ENCODE measurements at regions not wholly inside any gene's neighbourhood (a gene's known extent, or its start where the extent isn't known, plus 50 kb on each side); places are given as distances from the start of the nearest gene placed in this dataset.

DNA sequence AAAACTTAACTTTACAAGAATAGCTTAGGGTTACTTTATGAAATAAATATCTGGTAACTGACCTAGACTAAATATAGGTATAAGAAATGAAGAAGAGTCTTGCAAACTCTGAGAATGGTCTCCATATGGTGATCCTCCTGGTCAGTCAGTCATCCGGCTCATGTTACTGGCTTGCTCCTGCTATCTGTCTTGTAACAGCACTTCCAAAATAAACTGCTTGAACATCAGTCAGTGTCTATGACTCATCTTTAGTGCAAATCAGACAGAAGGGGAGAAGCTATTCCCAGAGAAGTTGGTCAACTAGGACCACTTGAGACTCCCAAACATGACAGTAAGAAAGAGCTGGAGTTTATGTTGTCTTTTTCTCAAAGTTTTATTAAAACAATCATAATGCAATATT is 1550.9 kb downstream of the PCDH9 start:
- Histone ChIP-seq H4K20me1 (replicated peaks; ENCODE audit: insufficient read depth) (no peaks in the 10 kb centered on the region), H3K79me2 (replicated peaks; ENCODE audit: insufficient read depth) (no peaks in the 10 kb centered on the region), H3K27me3 (ENCODE audit: insufficient read depth) (no peaks in the 10 kb centered on the region), H3F3A (replicated peaks; ENCODE audit: low read depth) (no peaks in the 10 kb centered on the region), H3K9me2 (ENCODE audit: insufficient read depth) (peaks cover 12% of the 10 kb centered on the region), H3K4me1 (ENCODE audit: insufficient read depth) (peaks cover 7% of the 10 kb centered on the region; the same call in 1 of the 2 replicates), H3K4me3 (no peak overlapping the region), H3K4me2 (no peak overlapping the region), H3K36me3 (ENCODE audit: insufficient read depth) (no peaks in the 10 kb centered on the region), H2AFZ (no peak overlapping the region), H3K27ac (ENCODE audit: low read depth) (no peak overlapping the region)
- DNase-seq (ENCODE audit: low spot score) (no peak), ATAC-seq (no peak)
- Mint-ChIP-seq H3K27ac (no peak overlapping the region), H3K36me3 (ENCODE audit: low read depth) (peaks cover 3% of the 10 kb centered on the region; the same call in 2 of the 3 replicates), H3K4me3 (no peak overlapping the region), H3K9me3 (peaks cover 3% of the 10 kb centered on the region; the same call in 2 of the 3 replicates), H3K27me3 (ENCODE audit: insufficient read depth, low read depth, poor library complexity) (no peaks in the 10 kb centered on the region), H3K4me1 (peaks cover 5% of the 10 kb centered on the region)
- no peak for TF ChIP-seq NANOG (IDR thresholded peaks at IDR 0.05; ENCODE audit: borderline replicate concordance)
- TF ChIP-seq, protein P1, sequence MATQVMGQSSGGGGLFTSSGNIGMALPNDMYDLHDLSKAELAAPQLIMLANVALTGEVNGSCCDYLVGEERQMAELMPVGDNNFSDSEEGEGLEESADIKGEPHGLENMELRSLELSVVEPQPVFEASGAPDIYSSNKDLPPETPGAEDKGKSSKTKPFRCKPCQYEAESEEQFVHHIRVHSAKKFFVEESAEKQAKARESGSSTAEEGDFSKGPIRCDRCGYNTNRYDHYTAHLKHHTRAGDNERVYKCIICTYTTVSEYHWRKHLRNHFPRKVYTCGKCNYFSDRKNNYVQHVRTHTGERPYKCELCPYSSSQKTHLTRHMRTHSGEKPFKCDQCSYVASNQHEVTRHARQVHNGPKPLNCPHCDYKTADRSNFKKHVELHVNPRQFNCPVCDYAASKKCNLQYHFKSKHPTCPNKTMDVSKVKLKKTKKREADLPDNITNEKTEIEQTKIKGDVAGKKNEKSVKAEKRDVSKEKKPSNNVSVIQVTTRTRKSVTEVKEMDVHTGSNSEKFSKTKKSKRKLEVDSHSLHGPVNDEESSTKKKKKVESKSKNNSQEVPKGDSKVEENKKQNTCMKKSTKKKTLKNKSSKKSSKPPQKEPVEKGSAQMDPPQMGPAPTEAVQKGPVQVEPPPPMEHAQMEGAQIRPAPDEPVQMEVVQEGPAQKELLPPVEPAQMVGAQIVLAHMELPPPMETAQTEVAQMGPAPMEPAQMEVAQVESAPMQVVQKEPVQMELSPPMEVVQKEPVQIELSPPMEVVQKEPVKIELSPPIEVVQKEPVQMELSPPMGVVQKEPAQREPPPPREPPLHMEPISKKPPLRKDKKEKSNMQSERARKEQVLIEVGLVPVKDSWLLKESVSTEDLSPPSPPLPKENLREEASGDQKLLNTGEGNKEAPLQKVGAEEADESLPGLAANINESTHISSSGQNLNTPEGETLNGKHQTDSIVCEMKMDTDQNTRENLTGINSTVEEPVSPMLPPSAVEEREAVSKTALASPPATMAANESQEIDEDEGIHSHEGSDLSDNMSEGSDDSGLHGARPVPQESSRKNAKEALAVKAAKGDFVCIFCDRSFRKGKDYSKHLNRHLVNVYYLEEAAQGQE (IDR thresholded peaks at IDR 0.05; ENCODE audit: unreplicated experiment): no peak
- TF ChIP-seq EZH2phosphoT487 (IDR thresholded peaks at IDR 0.05; ENCODE audit: unreplicated experiment): no peak
- TF ChIP-seq ZNF331 (CRISPR knock-in tag; IDR thresholded peaks at IDR 0.05; ENCODE audit: low read depth): no peak
- no peak for TF ChIP-seq ZNF114 (CRISPR knock-in tag; IDR thresholded peaks at IDR 0.05)
- TF ChIP-seq, protein P2, sequence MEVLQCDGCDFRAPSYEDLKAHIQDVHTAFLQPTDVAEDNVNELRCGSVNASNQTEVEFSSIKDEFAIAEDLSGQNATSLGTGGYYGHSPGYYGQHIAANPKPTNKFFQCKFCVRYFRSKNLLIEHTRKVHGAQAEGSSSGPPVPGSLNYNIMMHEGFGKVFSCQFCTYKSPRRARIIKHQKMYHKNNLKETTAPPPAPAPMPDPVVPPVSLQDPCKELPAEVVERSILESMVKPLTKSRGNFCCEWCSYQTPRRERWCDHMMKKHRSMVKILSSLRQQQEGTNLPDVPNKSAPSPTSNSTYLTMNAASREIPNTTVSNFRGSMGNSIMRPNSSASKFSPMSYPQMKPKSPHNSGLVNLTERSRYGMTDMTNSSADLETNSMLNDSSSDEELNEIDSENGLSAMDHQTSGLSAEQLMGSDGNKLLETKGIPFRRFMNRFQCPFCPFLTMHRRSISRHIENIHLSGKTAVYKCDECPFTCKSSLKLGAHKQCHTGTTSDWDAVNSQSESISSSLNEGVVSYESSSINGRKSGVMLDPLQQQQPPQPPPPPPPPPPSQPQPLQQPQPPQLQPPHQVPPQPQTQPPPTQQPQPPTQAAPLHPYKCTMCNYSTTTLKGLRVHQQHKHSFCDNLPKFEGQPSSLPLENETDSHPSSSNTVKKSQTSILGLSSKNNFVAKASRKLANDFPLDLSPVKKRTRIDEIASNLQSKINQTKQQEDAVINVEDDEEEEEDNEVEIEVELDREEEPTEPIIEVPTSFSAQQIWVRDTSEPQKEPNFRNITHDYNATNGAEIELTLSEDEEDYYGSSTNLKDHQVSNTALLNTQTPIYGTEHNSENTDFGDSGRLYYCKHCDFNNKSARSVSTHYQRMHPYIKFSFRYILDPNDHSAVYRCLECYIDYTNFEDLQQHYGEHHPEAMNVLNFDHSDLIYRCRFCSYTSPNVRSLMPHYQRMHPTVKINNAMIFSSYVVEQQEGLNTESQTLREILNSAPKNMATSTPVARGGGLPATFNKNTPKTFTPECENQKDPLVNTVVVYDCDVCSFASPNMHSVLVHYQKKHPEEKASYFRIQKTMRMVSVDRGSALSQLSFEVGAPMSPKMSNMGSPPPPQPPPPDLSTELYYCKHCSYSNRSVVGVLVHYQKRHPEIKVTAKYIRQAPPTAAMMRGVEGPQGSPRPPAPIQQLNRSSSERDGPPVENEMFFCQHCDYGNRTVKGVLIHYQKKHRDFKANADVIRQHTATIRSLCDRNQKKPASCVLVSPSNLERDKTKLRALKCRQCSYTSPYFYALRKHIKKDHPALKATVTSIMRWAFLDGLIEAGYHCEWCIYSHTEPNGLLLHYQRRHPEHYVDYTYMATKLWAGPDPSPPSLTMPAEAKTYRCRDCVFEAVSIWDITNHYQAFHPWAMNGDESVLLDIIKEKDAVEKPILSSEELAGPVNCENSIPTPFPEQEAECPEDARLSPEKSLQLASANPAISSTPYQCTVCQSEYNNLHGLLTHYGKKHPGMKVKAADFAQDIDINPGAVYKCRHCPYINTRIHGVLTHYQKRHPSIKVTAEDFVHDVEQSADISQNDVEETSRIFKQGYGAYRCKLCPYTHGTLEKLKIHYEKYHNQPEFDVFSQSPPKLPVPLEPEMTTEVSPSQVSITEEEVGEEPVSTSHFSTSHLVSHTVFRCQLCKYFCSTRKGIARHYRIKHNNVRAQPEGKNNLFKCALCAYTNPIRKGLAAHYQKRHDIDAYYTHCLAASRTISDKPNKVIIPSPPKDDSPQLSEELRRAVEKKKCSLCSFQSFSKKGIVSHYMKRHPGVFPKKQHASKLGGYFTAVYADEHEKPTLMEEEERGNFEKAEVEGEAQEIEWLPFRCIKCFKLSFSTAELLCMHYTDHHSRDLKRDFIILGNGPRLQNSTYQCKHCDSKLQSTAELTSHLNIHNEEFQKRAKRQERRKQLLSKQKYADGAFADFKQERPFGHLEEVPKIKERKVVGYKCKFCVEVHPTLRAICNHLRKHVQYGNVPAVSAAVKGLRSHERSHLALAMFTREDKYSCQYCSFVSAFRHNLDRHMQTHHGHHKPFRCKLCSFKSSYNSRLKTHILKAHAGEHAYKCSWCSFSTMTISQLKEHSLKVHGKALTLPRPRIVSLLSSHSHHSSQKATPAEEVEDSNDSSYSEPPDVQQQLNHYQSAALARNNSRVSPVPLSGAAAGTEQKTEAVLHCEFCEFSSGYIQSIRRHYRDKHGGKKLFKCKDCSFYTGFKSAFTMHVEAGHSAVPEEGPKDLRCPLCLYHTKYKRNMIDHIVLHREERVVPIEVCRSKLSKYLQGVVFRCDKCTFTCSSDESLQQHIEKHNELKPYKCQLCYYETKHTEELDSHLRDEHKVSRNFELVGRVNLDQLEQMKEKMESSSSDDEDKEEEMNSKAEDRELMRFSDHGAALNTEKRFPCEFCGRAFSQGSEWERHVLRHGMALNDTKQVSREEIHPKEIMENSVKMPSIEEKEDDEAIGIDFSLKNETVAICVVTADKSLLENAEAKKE (CRISPR knock-in tag; IDR thresholded peaks at IDR 0.05): no peak
- TF ChIP-seq POLR2AphosphoS5 (IDR thresholded peaks at IDR 0.05; ENCODE audit: low read depth): no peak
- no peak for TF ChIP-seq CREB1 (CRISPR knock-in tag; IDR thresholded peaks at IDR 0.05; ENCODE audit: low read depth)
- no peak for TF ChIP-seq STAT1 (IDR thresholded peaks at IDR 0.05; ENCODE audit: unreplicated experiment)
- TF ChIP-seq, protein P3, sequence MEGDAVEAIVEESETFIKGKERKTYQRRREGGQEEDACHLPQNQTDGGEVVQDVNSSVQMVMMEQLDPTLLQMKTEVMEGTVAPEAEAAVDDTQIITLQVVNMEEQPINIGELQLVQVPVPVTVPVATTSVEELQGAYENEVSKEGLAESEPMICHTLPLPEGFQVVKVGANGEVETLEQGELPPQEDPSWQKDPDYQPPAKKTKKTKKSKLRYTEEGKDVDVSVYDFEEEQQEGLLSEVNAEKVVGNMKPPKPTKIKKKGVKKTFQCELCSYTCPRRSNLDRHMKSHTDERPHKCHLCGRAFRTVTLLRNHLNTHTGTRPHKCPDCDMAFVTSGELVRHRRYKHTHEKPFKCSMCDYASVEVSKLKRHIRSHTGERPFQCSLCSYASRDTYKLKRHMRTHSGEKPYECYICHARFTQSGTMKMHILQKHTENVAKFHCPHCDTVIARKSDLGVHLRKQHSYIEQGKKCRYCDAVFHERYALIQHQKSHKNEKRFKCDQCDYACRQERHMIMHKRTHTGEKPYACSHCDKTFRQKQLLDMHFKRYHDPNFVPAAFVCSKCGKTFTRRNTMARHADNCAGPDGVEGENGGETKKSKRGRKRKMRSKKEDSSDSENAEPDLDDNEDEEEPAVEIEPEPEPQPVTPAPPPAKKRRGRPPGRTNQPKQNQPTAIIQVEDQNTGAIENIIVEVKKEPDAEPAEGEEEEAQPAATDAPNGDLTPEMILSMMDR (conservative IDR thresholded peaks at IDR 0.05; ENCODE audit: low read depth in 2 of 2): no peak
- TF ChIP-seq JUNB (IDR thresholded peaks at IDR 0.05; ENCODE audit: unreplicated experiment): no peak
- TF ChIP-seq, protein P4, sequence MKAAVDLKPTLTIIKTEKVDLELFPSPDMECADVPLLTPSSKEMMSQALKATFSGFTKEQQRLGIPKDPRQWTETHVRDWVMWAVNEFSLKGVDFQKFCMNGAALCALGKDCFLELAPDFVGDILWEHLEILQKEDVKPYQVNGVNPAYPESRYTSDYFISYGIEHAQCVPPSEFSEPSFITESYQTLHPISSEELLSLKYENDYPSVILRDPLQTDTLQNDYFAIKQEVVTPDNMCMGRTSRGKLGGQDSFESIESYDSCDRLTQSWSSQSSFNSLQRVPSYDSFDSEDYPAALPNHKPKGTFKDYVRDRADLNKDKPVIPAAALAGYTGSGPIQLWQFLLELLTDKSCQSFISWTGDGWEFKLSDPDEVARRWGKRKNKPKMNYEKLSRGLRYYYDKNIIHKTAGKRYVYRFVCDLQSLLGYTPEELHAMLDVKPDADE (IDR thresholded peaks at IDR 0.05): no peak
- no peak for TF ChIP-seq EZH2 (IDR thresholded peaks at IDR 0.05; ENCODE audit: low read depth, unreplicated experiment)

Measured in GM23338 (cell line).